SH-SY5Y (cell line): ENCODE measurements at regions not wholly inside any gene's neighbourhood (a gene's known extent, or its start where the extent isn't known, plus 50 kb on each side); places are given as distances from the start of the nearest gene placed in this dataset.

ENCODE experiments used
- GATA2 ChIP-seq: IDR thresholded peaks from 2 replicates; pipeline ENCODE4 v1.6.1; 2011; ENCODE audit warnings: mild to moderate bottlenecking, low read depth, low read length
- GATA3 ChIP-seq: IDR thresholded peaks from 2 replicates; pipeline ENCODE4 v1.6.1; 2011; ENCODE audit warnings: low read depth, mild to moderate bottlenecking, low read length, moderate library complexity

- TF ChIP-seq GATA2 (no peak), GATA3 (no peak)
These were observed 156.3 kb upstream of the C1orf174 start for GRCh38 chr1:4056422-4056821.

GRCh38 chr1:4056989-4057388 is 156.9 kb upstream of the C1orf174 start:
- TF ChIP-seq GATA2 = no peak
- no peak for TF ChIP-seq GATA3

- TF ChIP-seq GATA2 (no peak), GATA3 (no peak)
These were observed 157.5 kb upstream of the C1orf174 start for GRCh38 chr1:4057603-4058002.

GRCh38 chr1:4058122-4058521 is 158.1 kb upstream of the C1orf174 start:
- TF ChIP-seq GATA2 = no peak
- no peak for TF ChIP-seq GATA3

- no peak for TF ChIP-seq GATA3
- TF ChIP-seq GATA2 = no peak
These were observed 158.6 kb upstream of the C1orf174 start for GRCh38 chr1:4058706-4059105.

- TF ChIP-seq GATA3 (no peak), GATA2 (no peak)
These were observed 159.2 kb upstream of the C1orf174 start for GRCh38 chr1:4059270-4059669.

- TF ChIP-seq GATA3 (no peak), GATA2 (no peak)
These were observed 160.8 kb upstream of the C1orf174 start for GRCh38 chr1:4060850-4061249.

GRCh38 chr1:4061521-4062031 is 161.5 kb upstream of the C1orf174 start:
- TF ChIP-seq GATA3 (no peak), GATA2 (no peak)

GRCh38 chr1:4062041-4062440 is 162.0 kb upstream of the C1orf174 start:
- TF ChIP-seq GATA2 = no peak
- no peak for TF ChIP-seq GATA3

- TF ChIP-seq GATA3 (no peak), GATA2 (no peak)
These were observed 162.5 kb upstream of the C1orf174 start for GRCh38 chr1:4062560-4062959.

- no peak for TF ChIP-seq GATA3
- no peak for TF ChIP-seq GATA2
These were observed 162.9 kb upstream of the C1orf174 start for GRCh38 chr1:4062992-4063391.

- no peak for TF ChIP-seq GATA2
- TF ChIP-seq GATA3 = no peak
These were observed 163.4 kb upstream of the C1orf174 start for GRCh38 chr1:4063516-4063915.

- TF ChIP-seq GATA3 = no peak
- no peak for TF ChIP-seq GATA2
These were observed 164.2 kb upstream of the C1orf174 start for GRCh38 chr1:4064150-4064889.

- TF ChIP-seq GATA2 (no peak), GATA3 (no peak)
These were observed 167.0 kb upstream of the C1orf174 start for GRCh38 chr1:4066860-4067599.

GRCh38 chr1:4068076-4068475 is 168.0 kb upstream of the C1orf174 start:
- TF ChIP-seq GATA2 (no peak), GATA3 (no peak)
